ENCODE measurements at regions not wholly inside any gene's neighbourhood (a gene's known extent, or its start where the extent isn't known, plus 50 kb on each side); places are given as distances from the start of the nearest gene placed in this dataset.
"Not testable (repeated sequence)": the region's sequence is repeated elsewhere in the genome, so short reads cannot be mapped to it uniquely, and the experiment has no call there.

DNA sequence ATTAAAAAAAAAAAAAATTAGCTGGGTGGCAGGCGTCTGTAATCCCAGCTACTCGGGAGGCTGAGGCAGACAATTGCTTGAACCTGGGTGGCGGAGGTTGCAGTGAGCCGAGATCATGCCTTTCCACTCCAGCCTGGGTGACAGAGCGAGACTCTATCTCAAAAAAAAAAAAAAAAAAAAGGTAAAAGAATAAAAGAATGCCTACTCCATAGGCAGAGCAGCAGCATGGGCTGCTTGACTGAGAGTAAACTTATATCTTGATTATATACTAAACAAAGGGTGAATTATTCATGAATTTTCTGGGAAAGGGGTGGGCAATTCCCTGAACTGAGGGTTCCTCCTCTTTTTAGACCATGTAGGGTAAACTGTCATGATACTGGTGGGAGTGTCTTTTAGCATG is 254.4 kb upstream of the RGMA start:
- not testable (repeated sequence) for DNase-seq

GRCh38 chr15:93341164-93341563 is 252.2 kb upstream of the RGMA start:
- no peak for DNase-seq

DNA sequence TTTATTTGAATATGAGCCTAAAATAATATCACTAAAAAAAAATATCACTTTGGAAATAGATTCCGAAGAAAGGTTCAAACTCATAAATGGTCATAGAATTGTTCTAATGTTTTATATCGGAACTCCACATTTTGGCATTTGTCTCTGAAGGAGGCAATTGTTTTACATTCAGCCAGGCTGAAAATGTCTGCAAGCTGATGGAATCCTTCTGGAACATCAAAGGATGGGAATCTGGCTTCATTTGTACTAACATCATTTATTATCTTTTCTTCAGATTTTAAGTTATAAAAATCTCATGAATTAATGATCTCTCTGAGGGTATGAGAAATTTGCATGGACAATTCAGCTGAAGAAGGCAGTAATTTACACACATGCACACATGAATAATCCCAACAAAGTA is 251.4 kb upstream of the RGMA start:
- no peak for DNase-seq

DNA sequence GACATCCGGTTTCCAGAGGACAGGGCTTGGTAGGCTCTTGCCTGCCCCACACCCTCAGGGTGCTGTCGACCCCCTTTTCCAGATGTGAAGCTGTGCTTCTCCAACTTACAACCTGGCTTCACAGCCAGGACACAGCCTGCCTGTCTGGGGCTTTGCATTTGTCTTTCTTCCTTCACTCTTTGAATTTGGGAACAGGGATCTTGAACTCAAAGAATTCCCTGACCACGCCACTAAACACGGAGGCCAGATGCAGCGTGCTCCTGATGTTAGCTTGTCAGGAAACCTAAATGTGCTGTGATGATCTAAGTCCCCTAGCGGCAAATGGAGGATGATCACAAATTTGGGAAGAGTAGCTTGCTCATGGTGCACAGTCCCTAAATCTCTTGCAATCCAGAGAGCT is 244.8 kb upstream of the RGMA start:
- no peak for DNase-seq

- not testable (repeated sequence) for DNase-seq
These were observed 244.1 kb upstream of the RGMA start for GRCh38 chr15:93333126-93333525.

- DNase-seq: no peak
These were observed 243.2 kb upstream of the RGMA start for GRCh38 chr15:93332168-93332553.

GRCh38 chr15:93331545-93332167 is 242.6 kb upstream of the RGMA start:
- DNase-seq: peak; percentile 63

- DNase-seq: no peak
These were observed 242.0 kb upstream of the RGMA start for GRCh38 chr15:93330912-93331544.

- DNase-seq: no peak
These were observed 238.4 kb upstream of the RGMA start for GRCh38 chr15:93327364-93327763.

DNA sequence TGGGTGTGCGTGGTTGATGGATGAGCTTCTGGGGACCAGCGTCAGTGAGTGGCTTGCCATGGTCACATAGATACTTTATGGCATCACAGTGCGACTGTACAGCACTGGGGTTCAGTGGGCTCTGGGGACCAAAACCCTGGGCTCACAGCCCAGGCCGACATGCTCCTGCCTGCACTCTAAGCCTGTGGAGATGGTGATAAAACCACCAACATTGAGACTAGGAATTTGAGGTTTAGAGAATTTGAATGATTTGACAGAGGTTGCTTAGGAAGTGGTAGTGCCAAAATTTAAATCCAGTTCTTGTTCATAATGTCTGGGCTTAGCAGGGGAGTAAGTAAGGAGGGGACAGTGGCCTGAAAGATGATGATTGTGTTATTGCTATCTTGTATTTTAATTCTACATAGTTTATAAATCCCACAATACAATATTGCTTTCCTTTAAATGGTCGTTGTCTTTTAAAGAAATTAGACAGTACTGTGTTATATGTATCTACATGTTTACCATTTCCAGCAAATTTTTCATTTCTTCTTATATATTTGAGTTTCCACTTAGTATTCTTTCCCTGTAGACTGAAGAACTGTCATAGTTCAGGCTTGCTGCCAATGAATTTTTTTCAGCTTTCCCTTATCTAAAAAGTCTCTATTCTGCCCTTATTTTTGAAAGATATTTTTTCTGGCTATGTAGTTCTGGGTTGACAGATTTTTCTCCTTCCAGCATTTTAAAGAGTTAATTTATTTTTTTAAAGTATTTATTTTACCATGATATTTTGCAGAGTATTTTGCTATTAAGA is 235.4 kb upstream of the RGMA start:
- no peak for DNase-seq

- no peak for DNase-seq
These were observed 232.9 kb upstream of the RGMA start for GRCh38 chr15:93321881-93322282.

GRCh38 chr15:93319121-93319814 is 230.3 kb upstream of the RGMA start:
- DNase-seq: no peak

- no peak for DNase-seq
These were observed 228.8 kb upstream of the RGMA start for GRCh38 chr15:93317772-93318171.

- no peak for DNase-seq
These were observed 225.2 kb upstream of the RGMA start for GRCh38 chr15:93314245-93314644.

DNA sequence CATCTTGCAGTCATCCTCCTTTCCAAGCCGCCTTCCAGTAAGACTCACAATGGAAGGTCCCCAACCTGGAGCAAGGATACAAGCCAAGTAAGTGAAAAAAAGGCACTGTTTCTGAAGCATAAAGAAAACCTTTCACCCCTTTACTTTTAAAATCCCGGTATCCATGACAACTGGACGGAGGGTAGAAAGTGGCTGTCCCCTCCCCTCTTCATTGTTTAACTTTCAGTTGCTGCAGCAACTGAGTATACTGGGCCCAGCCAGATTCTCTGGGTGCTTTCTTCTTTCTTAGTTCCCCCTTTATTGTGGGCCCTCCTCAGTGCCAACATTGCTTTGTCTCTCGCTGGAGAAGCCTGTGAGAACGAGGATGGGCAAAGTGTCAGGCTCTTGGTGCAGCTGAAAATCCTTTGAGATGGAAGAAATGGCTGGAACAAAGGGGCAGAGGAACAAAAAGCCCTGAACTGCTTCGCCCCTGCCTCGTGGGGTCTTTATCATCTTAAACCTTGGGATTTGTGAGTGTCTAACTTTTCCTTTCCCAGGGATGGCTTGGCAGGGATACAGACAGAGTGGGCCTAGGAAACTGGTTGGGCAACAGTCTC is 224.0 kb upstream of the RGMA start:
- DNase-seq: no peak

- DNase-seq: no peak
These were observed 222.6 kb upstream of the RGMA start for GRCh38 chr15:93311620-93312019.

GRCh38 chr15:93308026-93308690 is 219.1 kb upstream of the RGMA start:
- DNase-seq: no peak

GRCh38 chr15:93307513-93307912 is 218.5 kb upstream of the RGMA start:
- DNase-seq: no peak

- no peak for DNase-seq
These were observed 216.3 kb upstream of the RGMA start for GRCh38 chr15:93305306-93305705.

- no peak for DNase-seq
These were observed 213.2 kb upstream of the RGMA start for GRCh38 chr15:93302080-93302765.

- no peak for DNase-seq
These were observed 211.8 kb upstream of the RGMA start for GRCh38 chr15:93300796-93301195.

GRCh38 chr15:93299675-93300074 is 210.7 kb upstream of the RGMA start:
- no peak for DNase-seq

All from NCI-H2171 (cell line).